ENCODE measurements at regions not wholly inside any gene's neighbourhood (a gene's known extent, or its start where the extent isn't known, plus 50 kb on each side); places are given as distances from the start of the nearest gene placed in this dataset.
A peak's percentile ranks its signal among the peaks of the same experiment; 100 is the strongest.

GRCh38 chr14:71204768-71205167 is 297.5 kb downstream of the PCNX1 start:
- CTCF ChIA-PET: no interaction called here
- POLR2A ChIA-PET: no interaction called here
- H3K4me1 Mint-ChIP-seq (ENCODE audit: low read depth): no peaks in the 10 kb centered on the region
- H3K36me3 Mint-ChIP-seq: no peaks in the 10 kb centered on the region
- intact Hi-C loops (cut with micrococcal nuclease): no loop called here
- no peak for DNase-seq
- H3K27ac Mint-ChIP-seq: no peak overlapping the region
- H3K27me3 Mint-ChIP-seq: peaks cover 5% of the 10 kb centered on the region
- H3K4me3 Mint-ChIP-seq: no peak overlapping the region
- peaks cover 6% of the 10 kb centered on the region for H3K9me3 Mint-ChIP-seq

- no peak overlapping the region for H3K27ac Mint-ChIP-seq
- H3K27me3 Mint-ChIP-seq: peaks cover 3% of the 10 kb centered on the region
- POLR2A ChIA-PET: no interaction called here
- no peak for DNase-seq
- H3K4me3 Mint-ChIP-seq: no peak overlapping the region
- intact Hi-C loops (cut with micrococcal nuclease): no loop called here
- CTCF ChIA-PET: no interaction called here
- H3K4me1 Mint-ChIP-seq (ENCODE audit: low read depth): no peaks in the 10 kb centered on the region
- H3K36me3 Mint-ChIP-seq: no peaks in the 10 kb centered on the region
- peaks cover 6% of the 10 kb centered on the region for H3K9me3 Mint-ChIP-seq
Measured at GRCh38 chr14:71206123-71206522, 298.9 kb downstream of the PCNX1 start.

DNA sequence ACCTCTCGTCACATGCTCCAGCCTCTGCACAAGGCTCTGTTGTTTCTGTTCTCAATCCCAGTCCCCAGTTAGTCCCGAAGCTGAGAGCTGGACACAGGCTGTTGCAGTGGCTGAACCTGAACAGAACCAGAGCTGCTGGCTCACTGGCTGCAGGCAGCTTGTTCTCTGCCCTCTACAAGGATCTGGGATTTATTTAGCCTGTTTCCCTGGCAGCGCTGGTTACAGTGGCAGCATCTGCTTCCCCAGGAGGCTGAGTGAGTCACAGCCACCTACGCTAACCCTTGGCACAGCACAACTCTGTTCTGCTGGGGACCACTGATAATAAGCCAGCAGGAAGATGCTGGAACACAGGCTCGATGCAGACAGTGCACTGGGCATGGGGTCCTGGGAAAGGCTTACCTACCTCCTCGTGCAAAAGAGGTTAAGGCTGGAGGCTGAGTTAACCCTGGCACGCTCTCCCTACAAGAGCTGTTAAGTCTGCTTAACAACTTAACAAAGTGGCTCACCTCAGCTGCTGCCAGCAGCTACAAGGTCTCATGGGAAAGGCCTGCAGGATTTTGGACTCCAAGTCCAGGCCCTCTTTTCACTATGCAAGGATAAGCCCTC is 299.6 kb downstream of the PCNX1 start:
- no peaks in the 10 kb centered on the region for H3K36me3 Mint-ChIP-seq
- no peaks in the 10 kb centered on the region for H3K4me1 Mint-ChIP-seq (ENCODE audit: low read depth)
- no peak for DNase-seq
- ChIA-PET CTCF (no interaction called here), POLR2A (no interaction called here)
- intact Hi-C loops (cut with micrococcal nuclease): no loop called here
- H3K4me3 Mint-ChIP-seq: no peak overlapping the region
- no peak overlapping the region for H3K27ac Mint-ChIP-seq
- peaks cover 6% of the 10 kb centered on the region for H3K9me3 Mint-ChIP-seq
- peaks cover 3% of the 10 kb centered on the region for H3K27me3 Mint-ChIP-seq

DNA sequence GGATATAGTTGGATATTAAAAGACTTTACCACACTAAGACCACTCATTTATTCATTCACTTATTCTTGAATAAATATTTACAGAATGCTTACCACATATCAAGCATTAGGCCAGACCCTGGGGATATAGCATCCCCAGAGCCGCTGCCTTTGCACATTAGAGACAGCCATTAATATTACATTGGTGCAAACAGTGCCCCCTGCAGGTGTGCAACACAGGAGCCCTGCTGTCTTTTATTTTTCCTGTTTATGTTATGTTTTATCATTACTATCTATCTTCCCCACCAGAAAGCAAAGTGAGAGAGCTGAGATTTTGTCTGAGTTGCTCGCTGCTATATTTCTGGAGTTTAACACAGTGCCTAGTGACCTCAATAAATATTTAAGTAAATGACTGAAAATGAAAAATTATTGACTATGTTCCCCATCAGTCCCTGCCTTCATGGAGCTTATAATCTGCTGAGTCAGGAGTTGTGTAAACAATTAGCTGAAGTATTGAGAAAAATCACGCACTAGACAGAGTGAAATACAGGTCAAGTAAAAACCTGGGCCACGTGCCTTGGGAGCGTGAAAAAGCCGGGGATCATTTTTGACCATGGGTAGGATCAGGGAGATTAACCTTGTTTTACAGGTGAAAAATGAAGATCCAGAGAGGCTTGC is 301.6 kb downstream of the PCNX1 start:
- ChIA-PET CTCF (interaction anchor here (0.6 to 1.1 kb wide), 2 partner anchors 545 to 645 kb away, joined by 3 read pairs; no protein-coding TSS in a partner anchor), POLR2A (no interaction called here)
- intact Hi-C loops (cut with micrococcal nuclease): no loop called here
- Mint-ChIP-seq H3K9me3 (peaks cover 6% of the 10 kb centered on the region), H3K27me3 (no peaks in the 10 kb centered on the region), H3K4me3 (no peak overlapping the region), H3K36me3 (no peaks in the 10 kb centered on the region), H3K4me1 (ENCODE audit: low read depth) (peaks cover 9% of the 10 kb centered on the region), H3K27ac (no peak overlapping the region)
- no peak for DNase-seq

DNA sequence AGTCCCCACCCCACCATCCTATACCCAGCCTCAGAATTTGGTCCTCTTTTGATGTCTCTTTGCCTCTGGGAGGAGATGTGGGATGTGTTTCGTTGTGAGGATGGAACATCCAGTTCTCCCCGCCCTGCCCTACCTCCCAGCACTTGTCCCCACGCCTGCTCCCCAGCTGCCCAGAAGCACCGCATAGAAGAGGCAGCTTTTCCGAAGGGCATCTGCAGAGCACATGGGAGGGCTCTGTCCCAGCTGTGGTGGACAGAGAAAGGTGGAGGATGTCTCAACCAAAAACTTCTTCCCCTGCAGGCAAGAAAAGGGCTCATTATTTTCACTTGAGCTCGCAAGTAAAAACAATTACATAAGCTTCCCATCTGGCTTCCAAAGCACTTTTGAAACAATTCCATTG is 302.6 kb downstream of the PCNX1 start:
- no peaks in the 10 kb centered on the region for H3K36me3 Mint-ChIP-seq
- no peak overlapping the region for H3K27ac Mint-ChIP-seq
- H3K27me3 Mint-ChIP-seq: peaks cover 1% of the 10 kb centered on the region
- H3K9me3 Mint-ChIP-seq: peaks cover 6% of the 10 kb centered on the region
- CTCF ChIA-PET: no interaction called here
- intact Hi-C loops (cut with micrococcal nuclease): no loop called here
- peaks cover 9% of the 10 kb centered on the region for H3K4me1 Mint-ChIP-seq (ENCODE audit: low read depth)
- no peak for DNase-seq
- POLR2A ChIA-PET: no interaction called here
- H3K4me3 Mint-ChIP-seq: no peak overlapping the region

GRCh38 chr14:71212093-71212492 is 304.8 kb downstream of the PCNX1 start:
- Mint-ChIP-seq H3K27ac (no peak overlapping the region), H3K4me3 (no peak overlapping the region), H3K9me3 (no peaks in the 10 kb centered on the region), H3K36me3 (peaks cover 3% of the 10 kb centered on the region), H3K4me1 (ENCODE audit: low read depth) (peaks cover 9% of the 10 kb centered on the region), H3K27me3 (peaks cover 1% of the 10 kb centered on the region)
- POLR2A ChIA-PET: no interaction called here
- CTCF ChIA-PET: no interaction called here
- intact Hi-C loops (cut with micrococcal nuclease): no loop called here
- DNase-seq: peak; percentile 13

- no peak for DNase-seq
- intact Hi-C loops (cut with micrococcal nuclease): no loop called here
- ChIA-PET POLR2A (no interaction called here), CTCF (interaction anchor here (1.7 kb wide), 1 partner anchor 109 kb away, joined by 5 read pairs; no protein-coding TSS in a partner anchor)
- peaks cover 5% of the 10 kb centered on the region for H3K36me3 Mint-ChIP-seq
- H3K27me3 Mint-ChIP-seq: peaks cover 1% of the 10 kb centered on the region
- peaks cover 14% of the 10 kb centered on the region for H3K4me1 Mint-ChIP-seq (ENCODE audit: low read depth)
- no peak overlapping the region for H3K27ac Mint-ChIP-seq
- H3K9me3 Mint-ChIP-seq: peaks cover 6% of the 10 kb centered on the region
- H3K4me3 Mint-ChIP-seq: no peak overlapping the region
Measured at GRCh38 chr14:71212683-71213107, 305.4 kb downstream of the PCNX1 start.

DNA sequence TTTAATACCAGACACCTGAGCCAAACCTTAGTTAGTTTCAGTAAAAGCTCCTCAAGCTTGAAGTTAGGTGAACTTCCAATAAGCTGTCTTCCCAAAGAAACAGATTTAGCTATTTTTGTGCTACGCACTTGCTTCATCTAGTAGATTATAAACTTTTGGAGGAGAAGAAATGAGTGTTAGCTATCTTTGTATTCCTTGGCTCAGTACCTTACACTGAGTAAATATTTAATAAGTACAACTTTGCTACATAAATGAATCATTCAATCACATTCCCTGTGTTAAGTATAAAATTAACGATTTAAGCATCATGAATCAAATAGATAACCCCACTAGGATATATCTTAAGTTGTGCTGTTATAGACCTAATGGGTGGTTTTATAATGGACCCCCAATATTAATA is 307.0 kb downstream of the PCNX1 start:
- DNase-seq: no peak
- H3K9me3 Mint-ChIP-seq: peaks cover 12% of the 10 kb centered on the region
- peaks cover 28% of the 10 kb centered on the region for H3K4me1 Mint-ChIP-seq (ENCODE audit: low read depth)
- CTCF ChIA-PET: interaction anchor here (1.7 kb wide), 1 partner anchor 110 kb away, joined by 5 read pairs; no protein-coding TSS in a partner anchor
- H3K4me3 Mint-ChIP-seq: no peak overlapping the region
- H3K36me3 Mint-ChIP-seq: peaks cover 10% of the 10 kb centered on the region
- intact Hi-C loops (cut with micrococcal nuclease): no loop called here
- H3K27me3 Mint-ChIP-seq: peaks cover 1% of the 10 kb centered on the region
- POLR2A ChIA-PET: no interaction called here
- no peak overlapping the region for H3K27ac Mint-ChIP-seq

- ChIA-PET POLR2A (no interaction called here), CTCF (no interaction called here)
- peaks cover 24% of the 10 kb centered on the region for H3K4me1 Mint-ChIP-seq (ENCODE audit: low read depth)
- H3K27ac Mint-ChIP-seq: no peak overlapping the region
- peaks cover 10% of the 10 kb centered on the region for H3K36me3 Mint-ChIP-seq
- DNase-seq: no peak
- no peak overlapping the region for H3K4me3 Mint-ChIP-seq
- H3K27me3 Mint-ChIP-seq: no peaks in the 10 kb centered on the region
- intact Hi-C loops (cut with micrococcal nuclease): no loop called here
- H3K9me3 Mint-ChIP-seq: peaks cover 12% of the 10 kb centered on the region
Measured at GRCh38 chr14:71220462-71220861, 313.2 kb downstream of the PCNX1 start.

DNA sequence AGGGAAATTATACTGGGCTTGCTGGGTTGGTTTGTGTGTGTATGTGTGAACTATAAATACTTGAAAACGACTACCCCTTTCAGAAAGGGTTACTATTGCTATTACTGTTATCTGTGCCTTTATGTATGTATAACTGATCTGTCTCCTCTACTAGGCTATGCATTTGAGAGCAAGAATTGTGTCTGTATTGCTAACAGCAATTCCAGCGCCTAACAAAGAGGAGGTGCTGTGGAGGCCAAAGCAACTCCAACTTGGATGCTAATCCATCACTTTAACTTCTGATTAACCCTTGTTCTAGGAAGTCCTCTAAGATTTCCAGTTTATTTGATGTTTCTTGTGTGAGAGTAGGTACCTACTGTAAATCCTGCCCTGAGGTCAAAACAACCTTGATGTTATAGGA is 313.9 kb downstream of the PCNX1 start:
- no peak overlapping the region for H3K27ac Mint-ChIP-seq
- POLR2A ChIA-PET: no interaction called here
- peaks cover 10% of the 10 kb centered on the region for H3K36me3 Mint-ChIP-seq
- intact Hi-C loops (cut with micrococcal nuclease): no loop called here
- H3K4me3 Mint-ChIP-seq: no peak overlapping the region
- H3K9me3 Mint-ChIP-seq: peaks cover 12% of the 10 kb centered on the region
- H3K4me1 Mint-ChIP-seq (ENCODE audit: low read depth): peaks cover 24% of the 10 kb centered on the region
- no peak for DNase-seq
- CTCF ChIA-PET: no interaction called here
- no peaks in the 10 kb centered on the region for H3K27me3 Mint-ChIP-seq

DNA sequence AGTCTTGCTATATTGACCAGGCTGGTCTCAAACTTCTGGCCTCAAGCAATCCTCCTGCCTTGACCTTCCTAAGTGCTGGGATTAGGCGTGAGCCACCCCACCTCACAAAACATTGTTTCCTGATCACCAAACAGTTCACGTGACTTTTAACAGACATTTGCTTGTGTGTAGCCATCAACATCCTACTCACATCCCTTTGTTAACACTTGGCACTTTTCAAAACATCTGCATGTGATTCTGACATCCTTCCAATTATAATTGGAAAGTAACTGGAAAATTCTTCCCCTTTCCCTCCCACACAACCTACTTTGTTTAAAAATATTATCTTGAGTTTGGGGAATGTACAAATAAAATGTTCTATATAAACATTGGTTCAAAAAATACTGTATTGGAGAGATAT is 317.9 kb downstream of the PCNX1 start:
- POLR2A ChIA-PET: no interaction called here
- CTCF ChIA-PET: no interaction called here
- intact Hi-C loops (cut with micrococcal nuclease): no loop called here
- Mint-ChIP-seq H3K9me3 (no peaks in the 10 kb centered on the region), H3K4me3 (no peak overlapping the region), H3K36me3 (no peaks in the 10 kb centered on the region), H3K4me1 (ENCODE audit: low read depth) (no peaks in the 10 kb centered on the region), H3K27me3 (no peaks in the 10 kb centered on the region), H3K27ac (no peak overlapping the region)
- no peak for DNase-seq

- Mint-ChIP-seq H3K27ac (no peak overlapping the region), H3K36me3 (no peaks in the 10 kb centered on the region), H3K4me1 (ENCODE audit: low read depth) (no peaks in the 10 kb centered on the region), H3K27me3 (no peaks in the 10 kb centered on the region), H3K4me3 (no peak overlapping the region), H3K9me3 (no peaks in the 10 kb centered on the region)
- ChIA-PET CTCF (no interaction called here), POLR2A (no interaction called here)
- intact Hi-C loops (cut with micrococcal nuclease): no loop called here
- no peak for DNase-seq
Measured at GRCh38 chr14:71228711-71229110, 321.5 kb downstream of the PCNX1 start.

DNA sequence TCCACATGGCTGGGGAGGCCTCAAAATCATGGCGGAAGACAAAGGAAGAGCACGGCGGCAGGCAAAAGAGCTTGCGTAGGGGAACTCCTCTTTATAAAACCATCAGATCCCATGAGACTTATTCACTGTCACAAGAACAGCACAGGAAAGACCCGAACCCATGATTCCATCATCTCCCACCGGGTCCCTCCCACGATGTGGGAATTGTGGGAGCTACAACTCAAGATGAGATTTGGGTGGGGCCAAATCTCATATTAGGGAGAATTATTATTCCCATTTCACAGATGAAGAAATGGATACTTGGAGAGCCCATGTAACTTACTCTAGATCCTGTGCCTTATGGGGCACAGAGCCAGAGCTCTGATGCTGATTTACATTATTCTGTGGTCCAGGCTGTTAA is 322.6 kb downstream of the PCNX1 start:
- no peak for DNase-seq
- no peaks in the 10 kb centered on the region for H3K27me3 Mint-ChIP-seq
- no peaks in the 10 kb centered on the region for H3K9me3 Mint-ChIP-seq
- no peaks in the 10 kb centered on the region for H3K36me3 Mint-ChIP-seq
- no peak overlapping the region for H3K4me3 Mint-ChIP-seq
- H3K27ac Mint-ChIP-seq: no peak overlapping the region
- ChIA-PET POLR2A (interaction anchor here (0.5 kb wide), 1 partner anchor 34 kb away, joined by 3 read pairs; no protein-coding TSS in a partner anchor), CTCF (no interaction called here)
- no peaks in the 10 kb centered on the region for H3K4me1 Mint-ChIP-seq (ENCODE audit: low read depth)
- intact Hi-C loops (cut with micrococcal nuclease): no loop called here

Measured in activated CD4-positive, alpha-beta memory T cell treated with anti-CD3 and anti-CD28 coated beads for 36 hours (primary cell).